ENCODE measurements at regions not wholly inside any gene's neighbourhood (a gene's known extent, or its start where the extent isn't known, plus 50 kb on each side); places are given as distances from the start of the nearest gene placed in this dataset.
A peak's percentile ranks its signal among the peaks of the same experiment; 100 is the strongest.

GRCh38 chr3:27900316-27900715 lies 178.2 kb upstream of the EOMES start:
- no peak overlapping the region for H3K4me3 ChIP-seq (ENCODE audit: low read depth, low read length)
- no peak overlapping the region for H2AFZ ChIP-seq (ENCODE audit: low read length, unreplicated experiment)
- H3K4me1 ChIP-seq (ENCODE audit: control insufficient read depth, insufficient read depth, low read length, unreplicated experiment) = no peaks in the 10 kb centered on the region
- H3K27ac ChIP-seq (ENCODE audit: low read depth, low read length) = no peak overlapping the region
- H3K27me3 ChIP-seq (ENCODE audit: insufficient read depth, low read length) = peaks cover 7% of the 10 kb centered on the region; the same call in 1 of the 2 replicates
- no peaks in the 10 kb centered on the region for H3K79me2 ChIP-seq (ENCODE audit: control insufficient read depth, insufficient read depth, low read length, unreplicated experiment)
- no peaks in the 10 kb centered on the region for H3K36me3 ChIP-seq (ENCODE audit: insufficient read depth, low read length)

- H3K79me2 ChIP-seq (ENCODE audit: control insufficient read depth, insufficient read depth, low read length, unreplicated experiment) = no peaks in the 10 kb centered on the region
- H3K27me3 ChIP-seq (ENCODE audit: insufficient read depth, low read length) = no peaks in the 10 kb centered on the region
- no peak overlapping the region for H3K27ac ChIP-seq (ENCODE audit: low read depth, low read length)
- no peaks in the 10 kb centered on the region for H3K36me3 ChIP-seq (ENCODE audit: insufficient read depth, low read length)
- no peak overlapping the region for H2AFZ ChIP-seq (ENCODE audit: low read length, unreplicated experiment)
- H3K4me1 ChIP-seq (ENCODE audit: control insufficient read depth, insufficient read depth, low read length, unreplicated experiment) = no peaks in the 10 kb centered on the region
- no peak overlapping the region for H3K4me3 ChIP-seq (ENCODE audit: low read depth, low read length)
Measured at GRCh38 chr3:27903446-27903845, 181.3 kb upstream of the EOMES start.

GRCh38 chr3:27905625-27906024 lies 183.5 kb upstream of the EOMES start:
- no peak overlapping the region for H3K4me3 ChIP-seq (ENCODE audit: low read depth, low read length)
- no peak overlapping the region for H2AFZ ChIP-seq (ENCODE audit: low read length, unreplicated experiment)
- H3K36me3 ChIP-seq (ENCODE audit: insufficient read depth, low read length) = no peaks in the 10 kb centered on the region
- no peaks in the 10 kb centered on the region for H3K27me3 ChIP-seq (ENCODE audit: insufficient read depth, low read length)
- no peaks in the 10 kb centered on the region for H3K4me1 ChIP-seq (ENCODE audit: control insufficient read depth, insufficient read depth, low read length, unreplicated experiment)
- no peaks in the 10 kb centered on the region for H3K79me2 ChIP-seq (ENCODE audit: control insufficient read depth, insufficient read depth, low read length, unreplicated experiment)
- H3K27ac ChIP-seq (ENCODE audit: low read depth, low read length) = no peak overlapping the region

- Histone ChIP-seq H2AFZ (ENCODE audit: low read length, unreplicated experiment) (no peak overlapping the region), H3K27me3 (ENCODE audit: insufficient read depth, low read length) (no peaks in the 10 kb centered on the region), H3K4me1 (ENCODE audit: control insufficient read depth, insufficient read depth, low read length, unreplicated experiment) (no peaks in the 10 kb centered on the region), H3K79me2 (ENCODE audit: control insufficient read depth, insufficient read depth, low read length, unreplicated experiment) (no peaks in the 10 kb centered on the region), H3K4me3 (ENCODE audit: low read depth, low read length) (no peak overlapping the region), H3K36me3 (ENCODE audit: insufficient read depth, low read length) (no peaks in the 10 kb centered on the region), H3K27ac (ENCODE audit: low read depth, low read length) (no peak overlapping the region)
Measured at GRCh38 chr3:27907148-27907547, 185.0 kb upstream of the EOMES start.

- H2AFZ ChIP-seq (ENCODE audit: low read length, unreplicated experiment) = no peak overlapping the region
- no peaks in the 10 kb centered on the region for H3K27me3 ChIP-seq (ENCODE audit: insufficient read depth, low read length)
- no peaks in the 10 kb centered on the region for H3K4me1 ChIP-seq (ENCODE audit: control insufficient read depth, insufficient read depth, low read length, unreplicated experiment)
- H3K27ac ChIP-seq (ENCODE audit: low read depth, low read length) = no peak overlapping the region
- no peaks in the 10 kb centered on the region for H3K36me3 ChIP-seq (ENCODE audit: insufficient read depth, low read length)
- H3K79me2 ChIP-seq (ENCODE audit: control insufficient read depth, insufficient read depth, low read length, unreplicated experiment) = no peaks in the 10 kb centered on the region
- no peak overlapping the region for H3K4me3 ChIP-seq (ENCODE audit: low read depth, low read length)
Measured at GRCh38 chr3:27907929-27908328, 185.8 kb upstream of the EOMES start.

GRCh38 chr3:27910456-27910855 lies 188.3 kb upstream of the EOMES start:
- no peaks in the 10 kb centered on the region for H3K79me2 ChIP-seq (ENCODE audit: control insufficient read depth, insufficient read depth, low read length, unreplicated experiment)
- no peaks in the 10 kb centered on the region for H3K4me1 ChIP-seq (ENCODE audit: control insufficient read depth, insufficient read depth, low read length, unreplicated experiment)
- H3K36me3 ChIP-seq (ENCODE audit: insufficient read depth, low read length) = no peaks in the 10 kb centered on the region
- H3K27ac ChIP-seq (ENCODE audit: low read depth, low read length) = no peak overlapping the region
- no peaks in the 10 kb centered on the region for H3K27me3 ChIP-seq (ENCODE audit: insufficient read depth, low read length)
- H3K4me3 ChIP-seq (ENCODE audit: low read depth, low read length) = no peak overlapping the region
- peak overlapping the region; percentile 16 for H2AFZ ChIP-seq (ENCODE audit: low read length, unreplicated experiment)

GRCh38 chr3:27914199-27914598 lies 192.1 kb upstream of the EOMES start:
- no peaks in the 10 kb centered on the region for H3K4me1 ChIP-seq (ENCODE audit: control insufficient read depth, insufficient read depth, low read length, unreplicated experiment)
- H3K27me3 ChIP-seq (ENCODE audit: insufficient read depth, low read length) = no peaks in the 10 kb centered on the region
- no peak overlapping the region for H3K27ac ChIP-seq (ENCODE audit: low read depth, low read length)
- H3K36me3 ChIP-seq (ENCODE audit: insufficient read depth, low read length) = no peaks in the 10 kb centered on the region
- H3K79me2 ChIP-seq (ENCODE audit: control insufficient read depth, insufficient read depth, low read length, unreplicated experiment) = no peaks in the 10 kb centered on the region
- no peak overlapping the region for H3K4me3 ChIP-seq (ENCODE audit: low read depth, low read length)
- H2AFZ ChIP-seq (ENCODE audit: low read length, unreplicated experiment) = no peak overlapping the region

GRCh38 chr3:27923349-27924068 lies 201.4 kb upstream of the EOMES start:
- Histone ChIP-seq H3K27me3 (ENCODE audit: insufficient read depth, low read length) (no peaks in the 10 kb centered on the region), H3K4me3 (ENCODE audit: low read depth, low read length) (no peak overlapping the region), H2AFZ (ENCODE audit: low read length, unreplicated experiment) (no peak overlapping the region), H3K27ac (ENCODE audit: low read depth, low read length) (no peak overlapping the region), H3K79me2 (ENCODE audit: control insufficient read depth, insufficient read depth, low read length, unreplicated experiment) (no peaks in the 10 kb centered on the region), H3K4me1 (ENCODE audit: control insufficient read depth, insufficient read depth, low read length, unreplicated experiment) (no peaks in the 10 kb centered on the region), H3K36me3 (ENCODE audit: insufficient read depth, low read length) (no peaks in the 10 kb centered on the region)

- no peak overlapping the region for H2AFZ ChIP-seq (ENCODE audit: low read length, unreplicated experiment)
- no peaks in the 10 kb centered on the region for H3K79me2 ChIP-seq (ENCODE audit: control insufficient read depth, insufficient read depth, low read length, unreplicated experiment)
- no peaks in the 10 kb centered on the region for H3K4me1 ChIP-seq (ENCODE audit: control insufficient read depth, insufficient read depth, low read length, unreplicated experiment)
- no peaks in the 10 kb centered on the region for H3K27me3 ChIP-seq (ENCODE audit: insufficient read depth, low read length)
- no peak overlapping the region for H3K4me3 ChIP-seq (ENCODE audit: low read depth, low read length)
- no peaks in the 10 kb centered on the region for H3K36me3 ChIP-seq (ENCODE audit: insufficient read depth, low read length)
- no peak overlapping the region for H3K27ac ChIP-seq (ENCODE audit: low read depth, low read length)
Measured at GRCh38 chr3:27927882-27928281, 205.8 kb upstream of the EOMES start.

GRCh38 chr3:27930052-27930602 lies 208.0 kb upstream of the EOMES start:
- Histone ChIP-seq H3K27me3 (ENCODE audit: insufficient read depth, low read length) (0 out of 2 replicates have a peak, but pooled peaks cover 6% of the 10 kb centered on the region), H3K27ac (ENCODE audit: low read depth, low read length) (no peak overlapping the region), H2AFZ (ENCODE audit: low read length, unreplicated experiment) (no peak overlapping the region), H3K79me2 (ENCODE audit: control insufficient read depth, insufficient read depth, low read length, unreplicated experiment) (no peaks in the 10 kb centered on the region), H3K36me3 (ENCODE audit: insufficient read depth, low read length) (no peaks in the 10 kb centered on the region), H3K4me1 (ENCODE audit: control insufficient read depth, insufficient read depth, low read length, unreplicated experiment) (no peaks in the 10 kb centered on the region), H3K4me3 (ENCODE audit: low read depth, low read length) (no peak overlapping the region)

- no peak overlapping the region for H3K27ac ChIP-seq (ENCODE audit: low read depth, low read length)
- H2AFZ ChIP-seq (ENCODE audit: low read length, unreplicated experiment) = no peak overlapping the region
- no peaks in the 10 kb centered on the region for H3K79me2 ChIP-seq (ENCODE audit: control insufficient read depth, insufficient read depth, low read length, unreplicated experiment)
- H3K27me3 ChIP-seq (ENCODE audit: insufficient read depth, low read length) = peaks cover 15% of the 10 kb centered on the region
- no peaks in the 10 kb centered on the region for H3K4me1 ChIP-seq (ENCODE audit: control insufficient read depth, insufficient read depth, low read length, unreplicated experiment)
- no peaks in the 10 kb centered on the region for H3K36me3 ChIP-seq (ENCODE audit: insufficient read depth, low read length)
- no peak overlapping the region for H3K4me3 ChIP-seq (ENCODE audit: low read depth, low read length)
Measured at GRCh38 chr3:27935492-27935891, 213.4 kb upstream of the EOMES start.
